ENCODE measurements at regions not wholly inside any gene's neighbourhood (a gene's known extent, or its start where the extent isn't known, plus 50 kb on each side); places are given as distances from the start of the nearest gene placed in this dataset.
"Not testable (repeated sequence)": the region's sequence is repeated elsewhere in the genome, so short reads cannot be mapped to it uniquely, and the experiment has no call there.

GRCh38 chr1:143694085-143694484 lies 277.7 kb downstream of the FAM72C start:
- DNase-seq: no peak

- DNase-seq: no peak
Measured at GRCh38 chr1:143691971-143692529, 279.7 kb downstream of the FAM72C start.

GRCh38 chr1:143691400-143691891 lies 280.3 kb downstream of the FAM72C start:
- DNase-seq: no peak

GRCh38 chr1:143689781-143690180 lies 282.0 kb downstream of the FAM72C start:
- DNase-seq: no peak

GRCh38 chr1:143680304-143680703 lies 291.5 kb downstream of the FAM72C start:
- no peak for DNase-seq

- no peak for DNase-seq
Measured at GRCh38 chr1:143672983-143673382, 298.8 kb downstream of the FAM72C start.

GRCh38 chr1:143667730-143668129 lies 304.1 kb downstream of the FAM72C start:
- no peak for DNase-seq

- DNase-seq: no peak
Measured at GRCh38 chr1:143666851-143667250, 304.9 kb downstream of the FAM72C start.

GRCh38 chr1:143665606-143666005 lies 306.2 kb downstream of the FAM72C start:
- DNase-seq: peak in 4 of 14 donors; percentile 0 to 37 (median 20)

- DNase-seq: not testable (repeated sequence)
Measured at GRCh38 chr1:143663056-143663455, 308.7 kb downstream of the FAM72C start.

- DNase-seq: no peak
Measured at GRCh38 chr1:143661418-143662101, 310.2 kb downstream of the FAM72C start.

GRCh38 chr1:143660354-143660941 lies 311.3 kb downstream of the FAM72C start:
- no peak for DNase-seq

- DNase-seq: no peak
Measured at GRCh38 chr1:143653429-143653802, 318.4 kb downstream of the FAM72C start.

- DNase-seq: no peak
Measured at GRCh38 chr1:143652744-143653428, 318.9 kb downstream of the FAM72C start.

- DNase-seq: no peak
Measured at GRCh38 chr1:143652187-143652586, 319.6 kb downstream of the FAM72C start.

GRCh38 chr1:143651350-143651992 lies 320.3 kb downstream of the FAM72C start:
- no peak for DNase-seq

GRCh38 chr1:143644035-143644434 lies 327.8 kb downstream of the FAM72C start:
- not testable (repeated sequence) for DNase-seq

- no peak for DNase-seq
Measured at GRCh38 chr1:143643148-143643885, 328.5 kb downstream of the FAM72C start.

- peak in 2 of 14 donors; percentile 7 for DNase-seq
Measured at GRCh38 chr1:143625886-143626285, 345.9 kb downstream of the FAM72C start.

GRCh38 chr1:143619851-143620250 lies 351.9 kb downstream of the FAM72C start:
- DNase-seq: no peak

GRCh38 chr1:143611159-143611558 lies 360.6 kb downstream of the FAM72C start:
- no peak for DNase-seq

GRCh38 chr1:143610196-143610595 lies 361.6 kb downstream of the FAM72C start:
- no peak for DNase-seq

Measured in C1 segment of cervical spinal cord (tissue), 14 donors.